HG02973 (cell line): ENCODE measurements at regions not wholly inside any gene's neighbourhood (a gene's known extent, or its start where the extent isn't known, plus 50 kb on each side); places are given as distances from the start of the nearest gene placed in this dataset.
"Not testable (repeated sequence)": the region's sequence is repeated elsewhere in the genome, so short reads cannot be mapped to it uniquely, and the experiment has no call there.

ENCODE experiments used
- ATAC-seq: cut with Tn5 transposase; IDR thresholded peaks from one replicate; pipeline ENCODE4 v1.9.1; 2021; ENCODE audit warnings: moderate library complexity; ENCODE audit not compliant: unreplicated experiment

DNA sequence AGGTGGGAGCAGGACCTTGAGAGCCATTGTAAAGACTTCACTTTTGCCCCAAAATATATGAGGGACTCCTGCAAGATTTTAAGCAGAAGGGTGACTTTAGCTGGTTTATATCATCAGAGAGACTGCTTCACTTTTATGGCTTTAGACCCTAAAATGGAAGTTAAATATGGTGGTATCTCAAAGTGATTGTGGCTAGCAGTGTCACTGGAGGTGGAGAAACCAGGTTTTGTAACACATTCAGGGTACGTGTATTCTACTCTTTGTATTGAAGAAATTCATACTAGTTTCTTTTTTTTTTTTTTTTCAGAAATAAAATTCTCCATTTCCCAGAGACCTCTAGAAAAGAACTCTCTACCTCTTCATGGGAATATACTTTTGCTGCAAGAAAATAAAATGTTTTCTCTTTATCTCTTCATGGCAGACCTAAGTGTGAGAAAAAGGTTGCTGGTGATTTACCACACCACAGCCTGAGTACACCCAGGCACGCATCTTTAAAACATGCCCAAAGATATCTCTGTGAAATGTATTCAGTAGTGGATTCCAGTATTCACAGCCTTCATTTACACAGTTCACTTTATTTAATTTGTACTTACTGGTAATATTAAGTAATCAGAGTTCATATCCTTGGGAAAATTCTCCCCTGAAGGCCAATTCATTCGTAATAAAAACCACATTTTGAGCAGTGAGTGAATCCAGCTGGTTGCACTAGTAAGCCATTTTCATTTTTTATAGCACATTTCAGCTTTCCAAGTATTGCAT is 74.3 kb upstream of the GUCY1A1 start:
- no peak for ATAC-seq

DNA sequence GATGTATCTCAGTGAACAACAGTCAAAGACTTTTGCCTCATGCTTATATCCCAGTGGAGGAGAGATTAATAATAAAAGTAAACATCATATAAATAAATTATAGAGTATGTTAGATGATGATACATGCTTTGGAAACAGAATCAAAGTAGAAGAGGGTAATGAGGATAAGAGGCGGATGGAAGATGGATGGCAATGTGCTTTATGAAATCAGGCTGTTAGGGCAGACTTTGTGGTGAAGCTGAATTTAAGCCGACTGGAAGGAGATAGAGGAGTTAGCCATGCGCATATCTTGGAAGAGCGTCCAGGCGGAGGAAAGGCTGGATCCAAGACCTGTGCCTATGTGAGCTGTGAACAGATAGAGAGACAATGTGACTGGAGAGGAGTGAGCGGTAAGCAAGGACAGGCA is 74.9 kb upstream of the GUCY1A1 start:
- ATAC-seq: no peak

DNA sequence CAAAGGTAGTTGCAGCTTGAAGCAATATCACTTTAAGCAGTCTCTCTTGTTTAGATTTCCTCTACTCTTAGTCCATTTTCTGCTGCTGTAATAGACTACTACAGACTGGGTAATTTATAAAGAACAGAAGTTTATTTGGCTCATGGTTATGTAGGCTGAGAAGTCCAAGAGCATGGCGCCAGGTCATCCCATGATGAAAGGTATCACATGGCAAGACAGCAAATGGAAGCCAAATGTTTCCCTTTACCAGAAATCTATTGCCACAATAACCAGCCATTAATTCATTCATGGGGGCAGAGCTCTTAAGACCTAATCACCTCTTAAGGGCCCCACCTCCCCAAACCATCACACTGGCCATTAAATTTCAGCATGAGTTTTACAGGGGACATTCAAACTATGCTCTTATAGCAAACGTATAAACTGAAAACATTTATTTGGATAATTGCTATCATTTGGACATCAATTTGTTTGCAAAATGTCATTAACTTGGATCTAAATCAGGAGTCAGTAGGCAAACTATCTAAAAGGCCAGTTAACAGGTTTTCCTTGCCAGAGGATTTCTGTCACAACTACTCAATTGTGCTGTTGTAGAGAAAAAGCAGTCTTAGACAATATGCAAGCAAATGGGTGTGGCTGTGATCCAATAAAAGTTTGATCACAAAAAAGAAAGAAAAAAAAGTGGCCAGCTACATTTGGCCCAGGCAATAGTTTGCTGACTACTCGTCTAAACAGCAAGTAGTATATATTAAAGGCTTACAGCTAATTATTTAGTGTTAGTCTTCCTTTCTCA is 75.7 kb upstream of the GUCY1A1 start:
- ATAC-seq: no peak

DNA sequence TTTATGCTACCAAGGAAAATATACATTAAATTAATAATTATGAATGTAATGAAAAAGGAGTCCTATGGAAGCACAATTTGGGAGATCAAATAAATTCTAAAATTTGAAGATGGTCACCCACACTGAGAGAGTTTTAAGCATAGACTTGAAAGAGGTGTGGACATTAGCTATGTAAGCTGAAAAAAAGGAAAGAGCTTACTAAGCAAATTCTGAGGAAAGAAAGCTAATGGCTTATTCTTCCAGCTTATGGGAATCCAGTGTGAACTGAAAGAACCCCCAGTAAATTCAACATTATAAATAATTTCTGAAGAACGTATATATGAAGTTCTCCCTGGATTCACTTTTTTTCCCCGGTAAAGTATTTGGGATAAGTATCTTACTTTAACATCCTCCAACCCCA is 78.2 kb upstream of the GUCY1A1 start:
- ATAC-seq: no peak

DNA sequence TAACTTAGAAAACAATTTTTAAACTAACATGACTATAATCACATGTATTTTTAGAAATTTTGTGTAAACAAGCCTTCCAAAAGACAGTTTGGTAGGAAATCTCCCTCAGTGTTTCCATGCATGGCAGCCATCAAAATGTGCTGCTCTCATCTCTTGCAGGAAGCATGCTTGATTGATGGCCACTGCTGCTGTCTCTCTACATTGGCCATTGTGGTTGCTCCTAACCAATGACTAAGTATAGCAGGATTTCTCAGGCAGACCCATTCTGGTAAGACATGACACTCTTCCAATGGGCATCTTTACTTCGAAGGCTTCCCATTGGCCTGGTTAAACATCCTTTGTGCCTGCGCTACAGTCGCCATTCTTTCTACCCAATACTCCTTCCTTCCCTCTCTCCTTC is 78.9 kb upstream of the GUCY1A1 start:
- ATAC-seq: no peak

DNA sequence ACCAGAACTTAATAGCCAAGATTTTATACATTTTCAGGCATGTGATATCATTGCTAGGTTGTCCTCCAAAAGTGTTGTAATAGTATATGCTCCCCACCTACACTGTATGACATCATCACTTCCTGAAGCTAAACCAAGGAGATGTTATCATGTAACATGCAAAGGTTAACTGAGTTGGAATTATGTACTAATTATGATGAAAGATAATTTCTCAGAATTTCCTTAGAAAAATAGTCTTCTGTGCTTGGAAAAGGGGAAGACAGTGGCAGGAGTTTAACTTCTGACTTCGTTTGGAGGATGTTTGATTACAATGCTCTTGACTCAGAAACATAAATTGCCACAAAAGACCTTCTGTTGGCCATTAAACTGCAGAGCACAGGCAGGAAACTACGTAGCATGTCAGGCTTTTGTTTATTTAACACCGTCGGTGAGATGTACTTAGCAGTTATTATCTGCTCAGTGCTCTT is 83.6 kb upstream of the GUCY1A1 start:
- no peak for ATAC-seq

DNA sequence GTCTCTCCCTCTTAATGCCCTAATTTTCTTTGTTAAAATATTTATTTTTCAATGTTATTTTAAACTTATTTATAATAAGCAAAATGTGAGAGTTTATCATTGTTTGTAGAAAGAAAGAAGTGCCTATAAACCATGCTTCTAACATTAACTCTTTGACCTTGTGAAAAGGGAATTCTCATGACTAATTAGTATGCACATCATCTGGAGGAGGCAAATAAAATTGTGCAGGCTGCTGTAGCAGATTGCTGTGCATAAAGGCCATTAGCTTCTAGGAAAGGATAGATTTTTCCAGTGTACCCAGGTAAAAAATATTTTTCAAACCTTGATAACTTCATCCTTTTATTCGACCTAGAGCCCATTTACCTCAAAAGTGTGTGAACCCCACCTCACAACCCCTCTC is 84.6 kb upstream of the GUCY1A1 start:
- no peak for ATAC-seq

DNA sequence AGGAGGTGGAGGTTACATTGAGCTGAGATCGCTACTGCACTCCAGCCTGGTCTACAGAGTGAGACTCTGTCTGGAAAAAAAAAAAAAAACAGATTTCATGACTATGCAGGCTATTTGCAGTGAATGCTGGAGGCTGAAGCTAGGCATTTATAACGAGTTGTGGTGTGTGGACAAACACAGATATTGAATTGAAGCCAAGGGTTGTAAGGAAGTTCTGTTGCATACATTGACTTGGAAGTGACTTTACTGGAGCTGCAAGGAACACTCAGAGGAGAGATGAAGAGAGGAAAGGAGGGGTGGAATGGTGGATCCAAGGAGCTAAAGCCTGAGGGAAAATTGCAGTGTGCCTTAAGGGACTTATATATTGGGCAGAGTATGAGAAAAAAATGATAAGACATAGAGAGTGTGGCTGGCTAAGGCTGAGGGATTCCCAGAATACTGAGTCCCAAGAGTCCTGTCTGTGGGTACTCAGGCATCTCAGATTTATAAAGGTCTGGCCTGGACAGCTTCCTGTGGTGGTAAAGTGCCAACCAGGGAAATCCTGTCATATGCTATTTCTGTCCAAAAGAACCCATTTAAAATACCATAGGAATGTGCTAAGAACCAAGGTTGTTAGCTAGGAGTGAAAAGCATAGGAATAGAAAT is 87.8 kb upstream of the GUCY1A1 start:
- no peak for ATAC-seq

DNA sequence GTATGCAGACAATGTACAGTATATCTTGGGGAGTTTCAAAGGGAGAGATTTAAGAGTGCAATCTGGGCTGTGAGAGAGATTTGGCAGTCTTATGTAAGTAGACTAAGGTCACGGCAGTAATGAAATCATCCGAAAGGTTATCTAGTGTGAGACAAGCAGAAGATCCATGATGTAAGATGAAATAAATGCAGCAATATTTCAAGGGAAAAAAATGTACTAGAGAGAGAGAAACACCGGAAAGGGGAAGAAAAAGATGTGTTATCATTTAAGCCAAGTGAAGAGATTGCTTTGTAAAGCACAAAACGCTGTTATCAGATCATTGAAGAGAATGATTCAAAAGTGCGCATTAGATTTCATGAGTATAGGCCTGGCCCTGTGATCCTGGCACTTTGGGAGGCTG is 88.4 kb upstream of the GUCY1A1 start:
- no peak for ATAC-seq

DNA sequence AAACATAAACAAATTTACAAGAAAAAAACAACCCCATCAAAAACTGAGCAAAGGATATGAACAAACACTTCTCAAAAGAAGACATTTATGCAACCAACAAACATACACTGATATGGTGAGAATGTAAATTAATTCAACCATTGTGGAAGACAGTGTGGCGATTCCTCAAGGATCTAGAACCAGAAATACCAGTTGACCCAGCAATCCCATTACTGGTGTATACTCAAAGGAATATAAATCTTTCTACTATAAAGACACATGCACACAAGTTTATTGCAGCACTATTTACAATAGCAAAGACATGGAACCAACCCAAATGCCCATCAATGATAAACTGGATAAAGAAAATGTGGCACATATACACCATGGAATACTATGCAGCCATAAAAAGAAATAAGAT is 92.3 kb upstream of the GUCY1A1 start:
- ATAC-seq: not testable (repeated sequence)

DNA sequence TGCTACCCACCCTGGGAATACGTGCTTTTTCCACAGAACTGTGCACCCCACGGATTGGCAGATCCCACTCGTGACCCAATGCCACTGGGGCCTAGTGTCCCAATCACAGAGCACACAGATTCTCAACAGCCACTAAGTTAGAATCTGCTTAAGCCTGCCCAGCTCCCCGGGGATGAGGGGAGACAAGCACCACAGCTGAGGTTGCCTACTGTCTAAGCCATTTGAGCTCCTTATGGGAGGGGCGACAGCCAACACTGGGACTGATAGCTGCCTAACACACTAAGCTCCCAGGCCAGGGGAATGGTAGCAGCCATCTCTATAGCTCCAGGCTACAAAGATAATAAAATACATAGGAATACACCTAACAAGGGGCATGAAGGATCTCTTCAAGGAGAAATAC is 93.5 kb upstream of the GUCY1A1 start:
- ATAC-seq: no peak

DNA sequence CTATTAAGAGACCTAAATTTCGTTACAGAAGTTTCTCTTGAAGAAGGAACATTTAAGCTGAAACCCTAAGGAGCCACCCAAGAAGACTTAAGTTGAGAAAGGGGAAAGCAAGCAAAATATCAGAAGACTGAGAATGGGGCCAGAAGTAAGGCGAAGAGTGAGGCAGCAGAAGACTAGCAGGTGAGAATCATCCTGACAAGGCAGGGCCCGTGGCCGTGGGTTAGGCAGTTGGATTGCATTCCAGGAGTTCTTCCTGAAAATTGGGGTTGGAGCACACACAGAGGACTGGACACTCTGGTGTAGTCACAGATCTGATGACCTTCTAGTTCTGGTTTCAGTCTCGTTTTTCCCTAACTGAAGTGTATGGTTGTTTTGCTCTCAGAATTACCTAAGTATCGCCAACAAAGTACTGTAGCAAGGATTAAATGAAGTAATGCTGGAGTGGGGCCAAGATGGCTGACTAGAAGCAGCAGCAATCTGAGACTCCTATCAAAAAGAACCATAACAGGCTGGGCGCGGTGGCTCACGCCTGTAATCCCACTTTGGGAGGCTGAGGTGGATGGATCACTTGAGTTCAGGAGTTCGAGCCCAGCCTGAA is 94.4 kb upstream of the GUCY1A1 start:
- ATAC-seq: no peak

DNA sequence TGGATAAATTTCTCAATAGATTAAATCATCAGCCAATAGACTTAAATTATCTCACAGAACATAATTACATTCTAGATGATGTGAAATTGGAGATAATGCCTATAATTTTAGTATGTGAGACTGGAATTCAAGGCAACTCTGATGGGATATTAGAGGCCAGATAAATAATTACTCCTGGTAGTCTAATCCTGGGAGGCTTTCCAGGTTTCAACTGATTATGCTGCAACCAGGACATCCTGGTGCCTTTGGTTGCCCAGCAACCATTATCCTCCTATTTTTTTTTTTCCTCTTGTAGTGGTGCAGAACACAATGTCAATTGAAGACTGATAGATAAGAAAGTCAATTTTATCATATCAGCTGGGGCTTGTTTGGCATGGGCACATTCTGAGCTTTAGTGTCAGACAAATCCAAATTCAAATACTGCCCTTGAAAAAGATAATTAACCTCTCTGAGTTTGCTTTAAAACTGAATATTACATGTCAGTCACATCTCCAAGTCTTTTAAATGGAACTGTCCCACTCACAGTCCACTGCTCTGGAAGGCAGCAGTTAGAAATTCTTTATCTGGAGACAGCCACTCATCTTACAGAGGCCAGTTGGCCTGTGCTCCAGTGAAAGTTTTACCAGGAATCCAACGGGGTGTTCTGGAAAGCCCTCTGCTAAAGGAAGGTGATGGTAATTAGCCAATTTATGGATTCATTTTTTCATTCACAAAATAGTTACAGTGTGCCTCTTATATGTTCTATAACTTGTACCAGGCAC is 95.3 kb upstream of the GUCY1A1 start:
- ATAC-seq: no peak

DNA sequence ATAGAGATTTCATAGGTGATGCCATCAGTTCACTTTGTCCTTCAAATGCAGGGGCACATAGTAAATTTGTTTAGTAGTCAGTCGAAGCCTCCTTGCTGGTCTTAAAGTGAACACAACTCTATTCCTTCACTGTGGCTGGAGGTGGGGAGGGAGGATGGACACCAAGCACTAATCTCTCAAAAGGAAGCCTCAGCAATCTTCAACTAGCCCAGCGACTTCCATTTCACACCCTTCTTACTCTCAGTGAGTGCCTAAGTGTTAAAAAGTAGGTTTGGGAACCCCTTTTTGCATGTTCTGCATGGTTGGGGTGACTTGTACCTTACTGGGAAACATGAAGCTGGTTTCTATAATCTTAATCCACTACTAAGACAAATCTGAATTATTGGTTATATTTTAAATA is 96.0 kb upstream of the GUCY1A1 start:
- ATAC-seq: no peak

DNA sequence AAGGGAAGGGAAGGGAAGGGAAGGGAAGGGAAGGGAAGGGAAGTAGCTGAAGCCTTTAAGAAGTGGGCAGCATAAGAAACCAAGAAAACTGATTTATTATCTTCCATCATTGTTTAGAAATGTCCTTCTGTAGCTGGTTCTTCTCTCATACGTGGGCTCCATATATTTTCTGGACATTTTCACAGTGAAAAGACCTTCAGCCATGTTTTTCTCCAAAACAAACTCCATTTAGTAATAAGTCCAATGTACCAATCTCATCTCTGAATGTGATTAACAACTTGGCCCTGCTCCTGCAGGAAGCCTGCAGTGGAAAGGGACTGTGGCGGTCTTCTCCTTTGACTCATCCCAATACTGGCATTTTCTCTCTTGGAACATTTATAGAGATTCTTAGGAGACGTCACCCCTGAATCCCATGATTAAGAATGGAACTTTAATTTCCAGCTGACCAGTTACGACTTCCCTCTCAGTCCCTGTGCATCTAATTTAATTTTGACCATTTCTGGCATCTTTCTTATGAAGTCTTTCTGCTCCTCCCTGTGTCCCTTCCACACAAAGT is 96.6 kb upstream of the GUCY1A1 start:
- ATAC-seq: no peak

DNA sequence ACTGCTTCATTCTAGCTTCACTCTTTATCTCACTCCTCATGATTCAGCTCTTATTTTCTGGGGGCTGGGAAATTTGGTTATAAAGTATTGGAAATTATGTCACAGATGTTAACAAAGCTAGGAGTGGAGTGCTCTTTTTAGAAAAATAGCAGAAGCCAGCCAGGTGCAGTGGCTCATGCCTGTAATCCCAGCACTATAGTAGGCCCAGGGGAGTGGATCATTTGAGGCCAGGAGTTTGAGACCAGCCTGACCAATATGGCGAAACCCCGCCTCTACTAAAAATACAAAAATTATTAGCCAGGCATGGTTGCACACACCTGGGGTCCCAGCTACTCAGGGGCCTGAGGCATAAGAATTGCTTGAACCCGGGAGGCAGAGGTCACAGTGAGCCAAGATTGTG is 97.2 kb upstream of the GUCY1A1 start:
- no peak for ATAC-seq

DNA sequence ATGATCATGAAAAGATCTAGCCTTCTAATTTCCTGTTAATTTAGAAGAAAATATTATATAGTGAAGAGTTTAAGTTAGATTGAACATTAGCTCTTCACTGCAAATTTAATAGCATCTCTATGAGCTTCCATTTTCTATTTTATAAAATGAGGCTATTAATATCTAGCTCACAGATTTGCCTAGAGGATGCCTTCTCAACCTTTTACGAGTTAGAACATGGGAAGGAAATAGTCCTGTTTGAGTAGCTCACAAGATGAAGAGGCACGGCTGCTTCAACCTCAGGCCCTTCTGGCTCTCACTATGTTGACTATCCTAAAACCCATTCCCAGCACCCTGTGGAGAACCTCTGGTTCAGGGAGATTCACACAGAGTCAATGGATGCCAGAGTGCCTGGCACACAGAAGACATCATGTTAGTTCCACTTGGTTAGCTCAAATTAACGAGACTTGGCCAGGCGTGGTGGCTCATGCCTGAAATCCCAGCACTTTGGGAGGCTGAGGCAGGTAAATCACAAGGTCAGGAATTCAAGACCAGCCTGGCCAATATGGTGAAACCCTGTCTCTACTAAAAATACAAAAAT is 97.9 kb upstream of the GUCY1A1 start:
- no peak for ATAC-seq

DNA sequence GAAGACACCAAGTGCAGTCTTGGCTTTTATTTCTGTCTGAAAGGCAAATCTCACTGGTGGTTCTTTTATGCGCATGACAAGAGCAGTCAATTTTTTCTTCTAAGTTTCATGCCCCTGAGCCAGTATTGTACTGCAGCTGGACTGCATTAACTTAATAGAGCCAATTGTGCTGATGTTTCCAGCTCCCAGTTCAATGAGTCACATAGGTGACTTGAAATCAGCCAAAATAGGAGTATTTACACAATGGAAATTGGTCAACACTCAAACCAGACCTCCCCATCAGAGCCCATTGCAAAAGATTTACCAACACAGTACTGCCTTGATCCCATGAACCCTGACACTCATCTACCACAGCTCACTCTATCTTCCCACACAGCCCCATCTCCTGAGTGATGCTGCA is 100.3 kb upstream of the GUCY1A1 start:
- ATAC-seq: no peak

DNA sequence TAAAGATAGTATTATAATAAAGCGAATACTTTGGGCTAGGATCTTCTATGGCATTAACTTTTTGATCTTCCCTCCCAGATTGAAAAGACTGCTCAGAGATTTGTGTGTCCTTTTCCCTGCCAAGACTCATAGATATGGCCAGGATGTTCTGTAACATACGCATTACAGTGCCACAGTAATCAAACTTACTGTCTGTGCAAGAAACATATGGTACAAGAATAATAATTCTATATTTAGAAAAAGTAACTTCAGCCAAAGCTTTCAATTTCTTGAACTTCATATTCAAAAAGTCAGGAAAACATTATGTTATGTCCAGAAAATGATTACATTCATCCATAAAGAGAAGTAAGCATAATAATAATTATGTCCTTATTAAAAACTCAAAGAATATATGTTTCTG is 100.9 kb upstream of the GUCY1A1 start:
- no peak for ATAC-seq

DNA sequence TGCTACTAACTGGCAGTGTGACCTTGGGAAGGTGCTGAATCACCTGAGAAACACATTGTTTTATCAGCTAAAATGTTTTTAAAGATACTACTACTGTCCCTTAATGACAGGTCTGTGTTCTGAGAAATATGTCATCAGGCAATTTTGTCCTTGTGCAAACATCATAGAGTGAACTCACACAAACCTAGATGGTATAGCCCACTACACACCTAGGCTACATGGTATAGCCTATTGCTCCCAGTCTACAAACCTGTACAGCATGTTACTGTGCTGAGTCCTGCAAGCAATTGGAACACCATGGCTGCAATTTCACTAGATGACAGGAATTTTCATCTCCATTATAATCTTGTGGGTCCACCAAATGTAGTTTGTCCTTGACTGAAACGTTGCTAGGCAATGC is 101.3 kb upstream of the GUCY1A1 start:
- no peak for ATAC-seq
